HS-27A (cell line): ENCODE measurements at regions not wholly inside any gene's neighbourhood (a gene's known extent, or its start where the extent isn't known, plus 50 kb on each side); places are given as distances from the start of the nearest gene placed in this dataset.

Experiments used
- DNase-seq: peaks from one replicate; pipeline ENCODE4 v3.0.0-alpha.2; 2012; ENCODE audit warnings: low read depth, missing footprints

- DNase-seq: no peak
These were observed 128.3 kb upstream of the NUDT7 start for GRCh38 chr16:77594057-77594456.

- no peak for DNase-seq
These were observed 127.3 kb upstream of the NUDT7 start for GRCh38 chr16:77594799-77595596.

GRCh38 chr16:77596261-77596660 lies 126.1 kb upstream of the NUDT7 start:
- DNase-seq: no peak

- no peak for DNase-seq
These were observed 122.4 kb upstream of the NUDT7 start for GRCh38 chr16:77599793-77600415.

- DNase-seq: no peak
These were observed 121.8 kb upstream of the NUDT7 start for GRCh38 chr16:77600555-77600954.

- no peak for DNase-seq
These were observed 118.7 kb upstream of the NUDT7 start for GRCh38 chr16:77603656-77604055.

- no peak for DNase-seq
These were observed 111.8 kb upstream of the NUDT7 start for GRCh38 chr16:77610496-77610895.

- no peak for DNase-seq
These were observed 110.9 kb upstream of the NUDT7 start for GRCh38 chr16:77611386-77611785.

- no peak for DNase-seq
These were observed 109.7 kb upstream of the NUDT7 start for GRCh38 chr16:77612596-77612995.

- no peak for DNase-seq
These were observed 109.2 kb upstream of the NUDT7 start for GRCh38 chr16:77613095-77613494.

GRCh38 chr16:77617553-77617952 lies 104.8 kb upstream of the NUDT7 start:
- DNase-seq: no peak

GRCh38 chr16:77617996-77618395 lies 104.3 kb upstream of the NUDT7 start:
- no peak for DNase-seq

- DNase-seq: no peak
These were observed 103.4 kb upstream of the NUDT7 start for GRCh38 chr16:77618951-77619350.

GRCh38 chr16:77624085-77624484 lies 98.2 kb upstream of the NUDT7 start:
- DNase-seq: no peak

- no peak for DNase-seq
These were observed 85.7 kb upstream of the NUDT7 start for GRCh38 chr16:77636615-77637014.

GRCh38 chr16:77637940-77638339 lies 84.4 kb upstream of the NUDT7 start:
- DNase-seq: no peak

GRCh38 chr16:77643176-77643575 lies 79.1 kb upstream of the NUDT7 start:
- no peak for DNase-seq

- DNase-seq: no peak
These were observed 76.5 kb upstream of the NUDT7 start for GRCh38 chr16:77645764-77646163.

- no peak for DNase-seq
These were observed 74.6 kb upstream of the NUDT7 start for GRCh38 chr16:77647726-77648125.

GRCh38 chr16:77650761-77651160 lies 71.6 kb upstream of the NUDT7 start:
- no peak for DNase-seq

GRCh38 chr16:77652399-77652798 lies 69.9 kb upstream of the NUDT7 start:
- no peak for DNase-seq

GRCh38 chr16:77657016-77657415 lies 65.3 kb upstream of the NUDT7 start:
- no peak for DNase-seq

GRCh38 chr16:77660311-77660710 lies 62.0 kb upstream of the NUDT7 start:
- no peak for DNase-seq

- no peak for DNase-seq
These were observed 60.1 kb upstream of the NUDT7 start for GRCh38 chr16:77662246-77662645.
